HepG2 (cell line): ENCODE measurements at regions not wholly inside any gene's neighbourhood (a gene's known extent, or its start where the extent isn't known, plus 50 kb on each side); places are given as distances from the start of the nearest gene placed in this dataset.

Experiments
- ATAC-seq: fragments of 200-7000 bp; cut with Tn5 transposase; 3 replicates; pipeline ENCODE4 v1.9.1; 2020; ENCODE audit warnings: mild to moderate bottlenecking, moderate library complexity
- BruUV-seq: library from RNA; stranded (reverse); fragments of 400-500 nt; replicated peaks from 2 replicates; lab custom pipeline; 2021; lab: Mats Ljungman, UMichigan
- CTCF ChIA-PET: fragments of 300-600 bp; formaldehyde crosslinking; extraction: SDS; loops from one replicate; lab custom pipeline; 2021; ENCODE audit warnings: low total read pairs, inconsistent platforms, low intra/inter-chr PET ratio; lab: Yijun Ruan, JAX
- POLR2A ChIA-PET: fragments of 350-600 bp; sonication (Branson Sonifier 250); formaldehyde crosslinking; loops from one replicate; lab custom pipeline; 2020; ENCODE audit warnings: antibody characterized with exemption, inconsistent platforms; lab: Yijun Ruan, JAX
- DNase-seq: peaks from one replicate; pipeline ENCODE4 v3.0.0-alpha.2; 2015; ENCODE audit warnings: low spot score
- FAIRE-seq: peaks from 3 replicates; lab custom pipeline; 2011; peaks lifted over from hg19 to GRCh38; lab: Jason Lieb, UNC
- H2AFZ ChIP-seq: one replicate; pipeline ENCODE4 v1.6.1; 2011; ENCODE audit warnings: low read length, inconsistent platforms
- H3K27ac ChIP-seq: fragments of 300-600 bp; 3 replicates; pipeline ENCODE4 v1.8.0; 2011; ENCODE audit warnings: mixed run types, mild to moderate bottlenecking, mixed read lengths, low read length, inconsistent platforms; ENCODE audit not compliant: insufficient read depth; ENCODE audit errors: extremely low read length
- H3K27me3 ChIP-seq, 2 experiments: fragments of 200-600 bp in 1 of 2; 2 replicates in 1 of 2; 3 replicates in 1 of 2; pipeline versions ENCODE4 v1.6.0 to v1.8.0; 2011; ENCODE audit warnings: low read length in 2 of 2, mild to moderate bottlenecking in 2 of 2, moderate library complexity in 2 of 2, inconsistent platforms in 1 of 2; ENCODE audit not compliant: insufficient read depth in 2 of 2, control insufficient read depth in 1 of 2
- H3K36me3 ChIP-seq, 2 experiments: fragments of 200-600 bp in 1 of 2; replicated peaks in 1 of 2; 2 replicates in 1 of 2; 3 replicates in 1 of 2; pipeline versions ENCODE4 v1.5.1 to v1.8.0; 2011; ENCODE audit warnings: low read length in 2 of 2, inconsistent platforms in 1 of 2; ENCODE audit not compliant: insufficient read depth in 2 of 2, control insufficient read depth in 1 of 2
- H3K4me1 ChIP-seq: 2 replicates; pipeline ENCODE4 v1.5.1; 2012; ENCODE audit warnings: low read length, inconsistent platforms; ENCODE audit not compliant: insufficient read depth
- H3K4me2 ChIP-seq: 2 replicates; pipeline ENCODE4 v1.6.0; 2011; ENCODE audit warnings: low read depth, low read length, inconsistent platforms
- H3K4me3 ChIP-seq, 3 experiments: fragments of 200-600 bp in 1 of 3; sonication (generic), shearing (Covaris generic) in 1 of 3; replicated peaks in 1 of 3; 2 replicates each; pipeline ENCODE4 v1.5.1; 2011 to 2016; ENCODE audit warnings: low read length in 3 of 3, inconsistent platforms in 2 of 3, low read depth in 2 of 3, mild to moderate bottlenecking in 2 of 3, control low read depth in 1 of 3, mixed read lengths in 1 of 3; ENCODE audit not compliant: insufficient read depth in 1 of 3
- H3K79me2 ChIP-seq: one replicate; pipeline ENCODE4 v1.6.1; 2011; ENCODE audit warnings: low read length, inconsistent platforms; ENCODE audit not compliant: insufficient read depth
- H3K9ac ChIP-seq: 2 replicates; pipeline ENCODE4 v1.6.0; 2011; ENCODE audit warnings: mild to moderate bottlenecking, low read depth, low read length, inconsistent platforms; ENCODE audit not compliant: insufficient read depth
- H3K9me3 ChIP-seq: 2 replicates; pipeline ENCODE4 v1.5.1; 2012; ENCODE audit warnings: mild to moderate bottlenecking, low read length
- H4K20me1 ChIP-seq: 2 replicates; pipeline ENCODE4 v1.6.0; 2011; ENCODE audit warnings: inconsistent platforms, mild to moderate bottlenecking, low read length, moderate library complexity; ENCODE audit not compliant: insufficient read depth
- CEBPG ChIP-seq: IDR thresholded peaks from 2 replicates; pipeline ENCODE4 v1.6.1; 2016
- FOXC1 ChIP-seq: sonication (generic); formaldehyde crosslinking; IDR thresholded peaks from 2 replicates; pipeline ENCODE4 v1.8.0; 2022; ENCODE audit warnings: mild to moderate bottlenecking, missing genetic modification reagents, borderline replicate concordance
- GMEB2 ChIP-seq: IDR thresholded peaks from 2 replicates; pipeline ENCODE4 v1.6.1; 2016; ENCODE audit warnings: missing biosample characterization, missing genetic modification reagents, low read depth
- MYPOP ChIP-seq: sonication (generic); formaldehyde crosslinking; IDR thresholded peaks from 2 replicates; pipeline ENCODE4 v1.8.1; 2023; ENCODE audit warnings: mild to moderate bottlenecking, moderate library complexity, missing genetic modification reagents
- NFE2L1 ChIP-seq: sonication (generic); formaldehyde crosslinking; IDR thresholded peaks from 2 replicates; pipeline ENCODE4 v1.4.0; 2020; ENCODE audit warnings: missing genetic modification reagents, mild to moderate bottlenecking, borderline replicate concordance
- PHF8 ChIP-seq: sonication (generic); formaldehyde crosslinking; IDR thresholded peaks from 2 replicates; pipeline ENCODE4 v1.5.0; 2020; ENCODE audit warnings: missing genetic modification reagents
- SMAD3 ChIP-seq: sonication (generic); formaldehyde crosslinking; IDR thresholded peaks from 2 replicates; pipeline ENCODE4 v1.4.0; 2020; ENCODE audit warnings: missing genetic modification reagents
- SSRP1 ChIP-seq: IDR thresholded peaks from 2 replicates; pipeline ENCODE4 v1.6.1; 2016; ENCODE audit warnings: control low read depth
- TAF15 ChIP-seq: fragments of 200-400 bp; formaldehyde crosslinking; IDR thresholded peaks from one replicate; pipeline ENCODE4 v1.6.1; 2018; ENCODE audit warnings: mild to moderate bottlenecking, low read depth, low read length; ENCODE audit not compliant: poor library complexity, severe bottlenecking
- ZBTB7B ChIP-seq: sonication (generic); formaldehyde crosslinking; IDR thresholded peaks from 2 replicates; pipeline ENCODE4 v1.4.0; 2020; ENCODE audit warnings: missing genetic modification reagents
- ZFP36 ChIP-seq: fragments of 150-350 bp; IDR thresholded peaks from 2 replicates; pipeline ENCODE4 v1.6.1; 2018; ENCODE audit warnings: borderline replicate concordance, low read length, low read depth; ENCODE audit not compliant: partially characterized antibody
- ZNF296 ChIP-seq: sonication (generic); formaldehyde crosslinking; conservative IDR thresholded peaks from 2 replicates; pipeline ENCODE4 v1.5.0; 2020; ENCODE audit warnings: mild to moderate bottlenecking, missing genetic modification reagents
- ZNF326 ChIP-seq: sonication (generic); formaldehyde crosslinking; IDR thresholded peaks from 2 replicates; pipeline ENCODE4 v1.4.0; 2020; ENCODE audit warnings: missing genetic modification reagents, borderline replicate concordance
- ZNF430 ChIP-seq: sonication (generic); formaldehyde crosslinking; IDR thresholded peaks from 2 replicates; pipeline ENCODE4 v1.9.0; 2021; ENCODE audit warnings: mild to moderate bottlenecking, missing genetic modification reagents
- ZNF563 ChIP-seq: sonication (generic); formaldehyde crosslinking; IDR thresholded peaks from 2 replicates; pipeline ENCODE4 v1.8.0; 2022; ENCODE audit warnings: mild to moderate bottlenecking, moderate library complexity, missing genetic modification reagents
- ZNF660 ChIP-seq: sonication (generic); formaldehyde crosslinking; IDR thresholded peaks from 2 replicates; pipeline ENCODE4 v1.5.1; 2020; ENCODE audit warnings: mild to moderate bottlenecking, low read depth, missing genetic modification reagents, borderline replicate concordance
- ZNF672 ChIP-seq: sonication (generic); formaldehyde crosslinking; IDR thresholded peaks from 2 replicates; pipeline ENCODE4 v1.8.1; 2022; ENCODE audit warnings: missing genetic modification reagents
- WGBS: methylation state at CpG from one replicate; pipeline ENCODE4 v1.1.6; 2017; ENCODE audit warnings: low lambda C conversion rate; 5-methylcytosine and 5-hydroxymethylcytosine counted together
- in situ Hi-C: cut with HindIII; loops from 2 replicates; pipeline ENCODE4 v1.10.0; 2017; ENCODE audit warnings: low pct_unique_long_range_greater_than_20kb; ENCODE audit not compliant: extremely low pct_ligation_motif_present
- intact Hi-C: fragments of 100-400 bp; cut with micrococcal nuclease; formaldehyde crosslinking; loops from one replicate; pipeline ENCODE4 v1.10.0; 2022; ENCODE audit not compliant: unreplicated experiment
- TF ChIP-seq, protein P1 (sequence below): fragments of 450-650 bp; IDR thresholded peaks from 2 replicates; pipeline ENCODE4 v1.6.1; 2016

DNA sequence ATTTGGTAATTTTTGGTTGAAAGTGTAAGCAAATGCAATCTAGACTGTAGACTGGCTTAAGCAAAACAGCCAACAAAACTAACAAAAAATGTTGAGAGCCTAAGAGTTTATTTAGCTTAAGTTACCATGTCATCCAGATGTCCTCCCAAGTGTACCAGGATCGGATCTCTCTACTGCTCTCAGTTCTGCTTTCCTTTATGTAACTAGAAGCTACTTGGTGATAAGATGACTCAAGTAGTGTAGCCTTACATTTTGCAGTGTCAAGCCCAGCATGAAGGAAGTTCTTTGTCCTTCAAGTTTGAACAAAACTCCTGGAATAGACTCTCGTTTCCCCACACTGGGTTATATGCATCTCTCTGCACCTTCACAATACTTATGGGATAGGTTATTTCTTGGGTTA is 1500.0 kb downstream of the STIM2 start:
- in situ Hi-C loops (no loop called here), intact Hi-C loops (no loop called here)
- no peak for FAIRE-seq
- no peaks in the 10 kb centered on the region for H3K4me1 ChIP-seq
- no peak overlapping the region for H3K9ac ChIP-seq
- no peaks in the 10 kb centered on the region for H4K20me1 ChIP-seq
- no peak overlapping the region for H2AFZ ChIP-seq
- H3K4me3 ChIP-seq = no peak overlapping the region
- no TSS peak for BruUV-seq
- TF ChIP-seq, protein P1, sequence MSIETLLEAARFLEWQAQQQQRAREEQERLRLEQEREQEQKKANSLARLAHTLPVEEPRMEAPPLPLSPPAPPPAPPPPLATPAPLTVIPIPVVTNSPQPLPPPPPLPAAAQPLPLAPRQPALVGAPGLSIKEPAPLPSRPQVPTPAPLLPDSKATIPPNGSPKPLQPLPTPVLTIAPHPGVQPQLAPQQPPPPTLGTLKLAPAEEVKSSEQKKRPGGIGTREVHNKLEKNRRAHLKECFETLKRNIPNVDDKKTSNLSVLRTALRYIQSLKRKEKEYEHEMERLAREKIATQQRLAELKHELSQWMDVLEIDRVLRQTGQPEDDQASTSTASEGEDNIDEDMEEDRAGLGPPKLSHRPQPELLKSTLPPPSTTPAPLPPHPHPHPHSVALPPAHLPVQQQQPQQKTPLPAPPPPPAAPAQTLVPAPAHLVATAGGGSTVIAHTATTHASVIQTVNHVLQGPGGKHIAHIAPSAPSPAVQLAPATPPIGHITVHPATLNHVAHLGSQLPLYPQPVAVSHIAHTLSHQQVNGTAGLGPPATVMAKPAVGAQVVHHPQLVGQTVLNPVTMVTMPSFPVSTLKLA = no peak
- TF ChIP-seq FOXC1 (CRISPR knock-in tag) = no peak
- TF ChIP-seq SMAD3 (CRISPR knock-in tag) = no peak
- TF ChIP-seq MYPOP (CRISPR knock-in tag) = no peak
- no peak for TF ChIP-seq ZBTB7B (CRISPR knock-in tag)
- no peak for TF ChIP-seq PHF8 (CRISPR knock-in tag)
- no peak for TF ChIP-seq CEBPG (CRISPR knock-in tag)
- no peak for TF ChIP-seq ZNF672 (CRISPR knock-in tag)
- TF ChIP-seq ZNF430 = no peak
- no peak for TF ChIP-seq ZFP36
- TF ChIP-seq ZNF296 = no peak
- no peak for TF ChIP-seq TAF15
- no peak for TF ChIP-seq ZNF563 (CRISPR knock-in tag)
- no peak for TF ChIP-seq ZNF660 (CRISPR knock-in tag)
- TF ChIP-seq NFE2L1 (CRISPR knock-in tag) = no peak
- TF ChIP-seq SSRP1 (CRISPR knock-in tag) = no peak
- no peak for TF ChIP-seq GMEB2
- no peak for TF ChIP-seq ZNF326 (CRISPR knock-in tag)
- no peak overlapping the region for H3K4me2 ChIP-seq
- no peak overlapping the region for H3K27ac ChIP-seq
- no peak for ATAC-seq
- H3K36me3 ChIP-seq = no peaks in the 10 kb centered on the region
- peaks cover 66% of the 10 kb centered on the region for H3K9me3 ChIP-seq
- POLR2A ChIA-PET = no interaction called here
- 7% methylated on average over 2 of the region's 2 CpGs for WGBS
- H3K79me2 ChIP-seq = no peaks in the 10 kb centered on the region
- CTCF ChIA-PET = no interaction called here
- H3K27me3 ChIP-seq = no peaks in the 10 kb centered on the region
- no peak for DNase-seq
